Gastrocnemius medialis (tissue), 4 donors: ENCODE measurements at regions not wholly inside any gene's neighbourhood (a gene's known extent, or its start where the extent isn't known, plus 50 kb on each side); places are given as distances from the start of the nearest gene placed in this dataset.

Experiments
- ATAC-seq, 2 donors: fragments of 150-250 bp; one replicate each; pipeline ENCODE4 v1.9.1; 2016
- DNase-seq, 2 donors: peaks; one replicate each; pipeline ENCODE4 v3.0.0-alpha.2; 2019
- H3K27ac ChIP-seq, 4 donors: fragments of 200-600 bp; sonication (generic); 1 replicate in 1 of 4; 2 replicates in 3 of 4; pipeline ENCODE4 v1.5.1; 2016 to 2018; ENCODE audit warnings: mild to moderate bottlenecking in 2 of 4, moderate library complexity in 1 of 4
- H3K27me3 ChIP-seq, 3 donors: fragments of 200-600 bp; sonication (generic) in 2 of 3; 1 replicate in 1 of 3; 2 replicates in 2 of 3; pipeline versions ENCODE4 v1.5.1 to v1.6.0; 2016 to 2019; ENCODE audit warnings: mild to moderate bottlenecking in 1 of 3, moderate library complexity in 1 of 3
- H3K36me3 ChIP-seq, 2 donors: fragments of 200-600 bp; sonication (generic) in 1 of 2; one replicate each; pipeline ENCODE4 v1.5.1; 2017 to 2018
- H3K4me1 ChIP-seq, 2 donors: fragments of 200-600 bp; sonication (generic) in 1 of 2; one replicate each; pipeline ENCODE4 v1.5.1; 2016 to 2017; ENCODE audit warnings: mild to moderate bottlenecking in 2 of 2
- H3K4me3 ChIP-seq, 4 donors: fragments of 200-600 bp; sonication (generic) in 3 of 4; 1 replicate in 1 of 4; 2 replicates in 3 of 4; pipeline ENCODE4 v1.5.1; 2016 to 2019; ENCODE audit warnings: mild to moderate bottlenecking in 2 of 4
- H3K9me3 ChIP-seq, 3 donors: fragments of 200-600 bp; sonication (generic) in 2 of 3; 1 replicate in 1 of 3; 2 replicates in 2 of 3; pipeline ENCODE4 v1.5.1; 2016 to 2019
- CTCF ChIP-seq, 5 experiments: fragments of 450-650 bp in 3 of 5; fragments of 200-600 bp in 2 of 5; sonication (generic) in 2 of 5; IDR thresholded peaks in 4 of 5; conservative IDR thresholded peaks in 1 of 5; 1 replicate in 4 of 5; 2 replicates in 1 of 5; pipeline ENCODE4 v1.5.1; 2016 to 2019; ENCODE audit warnings: antibody characterized with exemption in 5 of 5, mild to moderate bottlenecking in 3 of 5, moderate library complexity in 3 of 5
- POLR2A ChIP-seq, 2 donors: fragments of 450-650 bp; IDR thresholded peaks; one replicate each; pipeline ENCODE4 v1.6.1; 2017; ENCODE audit warnings: antibody characterized with exemption in 2 of 2, mild to moderate bottlenecking in 2 of 2, moderate library complexity in 2 of 2
- in situ Hi-C, 4 donors: fragments of 200-750 bp; cut with MboI; loops; one replicate each; pipeline versions ENCODE4 v1.15.0 to v1.8.0; 2017; ENCODE audit warnings: low sequenced_read_pairs in 4 of 4
- intact Hi-C: fragments of 100-400 bp; cut with DNase I; formaldehyde crosslinking; loops from one replicate; pipeline ENCODE4 v1.15.1; 2023; ENCODE audit warnings: low total_unique reads

GRCh38 chr18:66110607-66111006 lies 359.8 kb downstream of the CDH7 start:
- intact Hi-C loops (no loop called here), in situ Hi-C loops (no loop called here)
- no peaks in the 10 kb centered on the region for H3K27me3 ChIP-seq
- H3K9me3 ChIP-seq = no peaks in the 10 kb centered on the region
- DNase-seq (no peak), ATAC-seq (no peak)
- no peaks in the 10 kb centered on the region for H3K36me3 ChIP-seq
- TF ChIP-seq POLR2A (IDR thresholded peaks at IDR 0.05) = no peak
- no peak for TF ChIP-seq CTCF (IDR thresholded peaks at IDR 0.05 in 4 of 5, conservative IDR thresholded peaks at IDR 0.05 in 1 of 5)
- H3K4me3 ChIP-seq = no peak overlapping the region
- H3K27ac ChIP-seq = no peak overlapping the region
- H3K4me1 ChIP-seq = no peaks in the 10 kb centered on the region

GRCh38 chr18:66109981-66110380 lies 359.2 kb downstream of the CDH7 start:
- no peak overlapping the region for H3K27ac ChIP-seq
- H3K4me3 ChIP-seq = no peak overlapping the region
- no peaks in the 10 kb centered on the region for H3K9me3 ChIP-seq
- ATAC-seq (no peak), DNase-seq (no peak)
- in situ Hi-C loops (no loop called here), intact Hi-C loops (no loop called here)
- no peaks in the 10 kb centered on the region for H3K36me3 ChIP-seq
- TF ChIP-seq POLR2A (IDR thresholded peaks at IDR 0.05) = no peak
- TF ChIP-seq CTCF (IDR thresholded peaks at IDR 0.05 in 4 of 5, conservative IDR thresholded peaks at IDR 0.05 in 1 of 5) = no peak
- no peaks in the 10 kb centered on the region for H3K4me1 ChIP-seq
- H3K27me3 ChIP-seq = no peaks in the 10 kb centered on the region

GRCh38 chr18:66107546-66107945 lies 356.7 kb downstream of the CDH7 start:
- in situ Hi-C loops (no loop called here), intact Hi-C loops (no loop called here)
- no peaks in the 10 kb centered on the region for H3K9me3 ChIP-seq
- TF ChIP-seq CTCF (IDR thresholded peaks at IDR 0.05 in 4 of 5, conservative IDR thresholded peaks at IDR 0.05 in 1 of 5) = no peak
- no peak for TF ChIP-seq POLR2A (IDR thresholded peaks at IDR 0.05)
- H3K36me3 ChIP-seq = no peaks in the 10 kb centered on the region
- no peak for DNase-seq
- no peaks in the 10 kb centered on the region for H3K27me3 ChIP-seq
- no peaks in the 10 kb centered on the region for H3K4me1 ChIP-seq
- no peak overlapping the region for H3K27ac ChIP-seq
- no peak for ATAC-seq
- H3K4me3 ChIP-seq = no peak overlapping the region

GRCh38 chr18:66105016-66105415 lies 354.2 kb downstream of the CDH7 start:
- TF ChIP-seq CTCF (IDR thresholded peaks at IDR 0.05 in 4 of 5, conservative IDR thresholded peaks at IDR 0.05 in 1 of 5) (no peak), POLR2A (IDR thresholded peaks at IDR 0.05) (no peak)
- ATAC-seq (no peak), DNase-seq (no peak)
- in situ Hi-C loops (no loop called here), intact Hi-C loops (no loop called here)
- Histone ChIP-seq H3K27me3 (no peaks in the 10 kb centered on the region), H3K36me3 (no peaks in the 10 kb centered on the region), H3K9me3 (no peaks in the 10 kb centered on the region), H3K27ac (no peak overlapping the region), H3K4me1 (no peaks in the 10 kb centered on the region), H3K4me3 (no peak overlapping the region)

- intact Hi-C loops (no loop called here), in situ Hi-C loops (no loop called here)
- H3K9me3 ChIP-seq = no peaks in the 10 kb centered on the region
- no peak for TF ChIP-seq CTCF (IDR thresholded peaks at IDR 0.05 in 4 of 5, conservative IDR thresholded peaks at IDR 0.05 in 1 of 5)
- no peak for TF ChIP-seq POLR2A (IDR thresholded peaks at IDR 0.05)
- DNase-seq = no peak
- H3K27ac ChIP-seq = no peak overlapping the region
- H3K27me3 ChIP-seq = no peaks in the 10 kb centered on the region
- no peak overlapping the region for H3K4me3 ChIP-seq
- no peaks in the 10 kb centered on the region for H3K36me3 ChIP-seq
- no peaks in the 10 kb centered on the region for H3K4me1 ChIP-seq
- ATAC-seq = no peak
Observed at GRCh38 chr18:66103550-66103949, 352.7 kb downstream of the CDH7 start.
